NCI-H345 treated with DMSO at 0.1 percent for 48 hours (cell line): ENCODE measurements at regions not wholly inside any gene's neighbourhood (a gene's known extent, or its start where the extent isn't known, plus 50 kb on each side); places are given as distances from the start of the nearest gene placed in this dataset.
A peak's percentile ranks its signal among the peaks of the same experiment; 100 is the strongest.
"Not testable (repeated sequence)": the region's sequence is repeated elsewhere in the genome, so short reads cannot be mapped to it uniquely, and the experiment has no call there.

ENCODE experiments used
- DNase-seq: peaks from one replicate; lab custom pipeline; 2025; ENCODE audit not compliant: unreplicated experiment; lab: John Stamatoyannopoulos, UW

DNA sequence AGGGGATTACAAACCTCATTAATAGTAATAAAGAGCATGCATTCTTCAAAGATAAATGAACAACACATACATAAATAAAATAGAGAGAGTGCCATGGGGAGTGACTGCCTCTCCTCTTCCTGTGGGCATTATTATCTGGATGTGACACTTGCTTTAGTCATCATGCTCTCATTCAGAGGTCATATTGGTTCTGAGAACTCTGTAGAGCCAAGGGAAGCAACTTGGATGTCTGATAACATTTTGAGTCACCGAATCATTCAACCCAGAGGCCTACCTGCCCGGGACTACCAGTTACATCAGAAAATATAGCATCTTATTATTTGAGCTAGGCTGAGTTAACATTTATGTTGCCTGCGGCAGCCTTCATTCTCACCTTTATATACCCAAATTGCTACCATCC, 489.5 kb downstream of the STIM2 start:
- no peak for DNase-seq

GRCh38 chr4:27357283-27357682, 496.6 kb downstream of the STIM2 start:
- DNase-seq: no peak

DNA sequence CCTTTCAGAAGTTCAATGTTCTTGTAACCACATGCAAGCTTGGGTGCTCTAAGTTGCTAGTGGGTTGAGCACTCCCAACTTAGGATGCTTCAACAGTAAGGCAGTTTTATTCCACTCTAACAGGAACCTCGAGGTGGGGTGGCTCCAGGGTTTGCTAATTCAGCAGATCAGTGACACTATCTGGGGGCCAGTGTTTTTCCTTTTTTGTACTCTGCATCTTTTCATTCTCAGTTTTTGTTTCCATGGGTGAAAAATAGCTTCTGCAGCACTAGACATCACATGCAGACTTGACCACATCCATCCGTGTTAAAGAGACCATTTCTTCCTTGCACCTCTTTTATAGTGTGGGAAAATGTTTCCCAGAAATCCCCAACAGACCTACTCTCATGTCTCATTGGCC, 497.6 kb downstream of the STIM2 start:
- no peak for DNase-seq

- DNase-seq: no peak
These were observed 499.5 kb downstream of the STIM2 start for GRCh38 chr4:27360131-27360530.

DNA sequence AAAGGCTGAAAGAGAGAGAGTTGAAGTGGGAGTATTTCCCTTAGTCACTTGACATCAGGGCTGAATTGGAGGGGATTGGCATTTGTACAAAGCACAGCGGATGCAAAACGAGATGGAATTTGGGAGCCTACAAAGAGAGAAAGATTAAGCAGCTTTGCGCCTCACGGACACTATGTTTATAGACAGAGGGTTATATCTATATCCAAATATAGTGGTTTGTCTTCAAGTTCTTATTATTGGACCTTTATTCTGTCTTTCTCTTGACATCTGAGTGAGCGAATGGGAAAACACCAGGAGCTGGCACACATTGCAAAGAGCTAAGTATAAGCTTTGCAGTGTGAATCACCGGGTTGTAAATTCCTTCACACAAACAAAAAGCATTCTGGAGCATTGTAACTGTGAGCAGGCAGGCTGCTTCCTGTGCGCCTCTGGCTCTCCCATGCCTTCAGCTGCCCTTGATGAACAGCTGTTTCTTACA, 500.2 kb downstream of the STIM2 start:
- no peak for DNase-seq

DNA sequence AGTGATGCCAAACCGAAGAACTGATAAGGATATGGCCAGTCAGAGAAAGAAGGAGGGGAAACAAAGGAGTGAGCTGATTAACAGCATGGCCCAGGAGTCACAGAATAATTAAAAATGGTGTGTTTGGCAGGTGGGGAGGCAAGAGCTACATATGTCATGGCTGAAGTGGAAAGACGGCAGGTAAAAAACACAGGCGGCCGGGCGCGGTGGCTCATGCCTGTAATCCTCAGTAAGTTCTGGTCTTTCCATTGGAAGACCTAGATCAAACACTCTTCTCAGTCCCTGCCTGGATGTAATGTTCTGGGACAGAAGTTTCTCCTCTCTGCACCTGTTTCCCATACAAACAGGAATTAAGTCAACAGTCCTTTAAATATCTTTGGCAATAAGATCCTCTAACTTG, 503.9 kb downstream of the STIM2 start:
- no peak for DNase-seq

GRCh38 chr4:27366104-27366823, 505.6 kb downstream of the STIM2 start:
- DNase-seq: no peak

DNA sequence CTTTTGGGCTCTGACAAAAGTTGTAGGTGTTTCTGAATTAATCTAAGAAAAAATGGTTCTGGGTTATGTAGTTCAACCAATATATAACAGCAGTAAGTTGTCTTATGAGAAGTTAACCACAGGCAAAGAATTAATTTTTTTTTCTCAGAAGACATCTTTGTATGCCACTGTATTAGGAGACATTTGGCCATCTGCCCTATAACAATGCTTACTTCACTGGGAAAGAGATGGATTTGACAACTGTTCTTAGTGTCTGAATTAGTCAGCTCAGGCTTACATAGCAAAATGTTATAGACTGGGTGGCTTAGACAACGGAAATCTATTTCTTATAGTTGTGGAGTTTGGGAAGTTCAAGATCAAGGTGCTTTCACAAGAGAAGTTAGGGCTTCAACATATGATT, 508.1 kb downstream of the STIM2 start:
- DNase-seq: no peak

DNA sequence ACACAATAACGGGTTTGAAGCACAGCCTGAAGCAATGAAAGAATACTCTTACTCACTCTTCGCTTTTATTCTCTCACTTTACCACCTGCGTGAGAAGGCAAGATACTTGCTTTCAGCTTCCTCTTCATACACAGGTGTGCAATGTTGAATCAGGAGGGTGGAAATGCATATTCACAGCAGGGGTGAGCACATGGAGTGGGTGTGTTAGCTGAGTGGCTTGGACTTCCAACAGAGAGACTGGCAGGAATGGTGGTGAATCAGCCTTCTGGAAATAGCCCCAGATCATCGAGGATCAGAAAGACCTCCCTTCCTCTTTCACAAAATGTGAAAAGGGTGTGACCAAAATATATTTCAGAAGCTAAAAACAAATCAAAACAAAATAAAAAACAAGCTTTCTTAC, 521.2 kb downstream of the STIM2 start:
- DNase-seq: peak; percentile 66

- no peak for DNase-seq
These were observed 527.1 kb downstream of the STIM2 start for GRCh38 chr4:27387711-27388110.

- no peak for DNase-seq
These were observed 537.2 kb downstream of the STIM2 start for GRCh38 chr4:27397886-27398285.

DNA sequence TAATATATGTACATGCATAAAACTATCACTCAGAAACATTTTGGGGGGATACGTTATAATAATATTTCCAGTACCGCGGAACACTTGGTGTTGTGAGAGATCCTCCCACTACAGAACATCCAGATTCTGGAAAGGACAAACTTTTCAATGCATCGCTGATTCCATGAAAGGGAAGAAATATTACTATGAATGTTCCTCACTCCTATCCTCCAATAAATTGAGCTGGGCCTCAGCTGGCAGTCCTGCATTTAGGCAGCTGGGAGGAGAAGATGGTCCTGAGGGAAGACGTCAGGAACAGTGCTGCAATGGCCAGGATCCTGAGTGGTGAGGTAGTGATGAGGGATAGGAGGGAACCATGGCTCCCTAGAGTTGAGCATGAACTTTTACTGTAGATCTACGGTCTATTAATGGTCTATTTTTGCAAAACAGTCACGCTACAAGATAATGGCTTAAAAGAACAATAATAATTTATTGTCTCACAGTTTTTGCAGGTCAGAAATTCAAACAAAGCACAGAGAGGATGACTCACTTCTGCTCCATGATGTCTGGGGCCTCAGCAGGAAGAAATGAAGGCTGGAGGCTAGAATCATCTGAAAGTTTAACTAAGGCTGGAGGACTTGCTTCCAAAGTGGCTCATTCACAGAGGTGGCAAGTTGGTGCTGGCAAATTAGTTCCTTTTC, 538.1 kb downstream of the STIM2 start:
- DNase-seq: no peak

- no peak for DNase-seq
These were observed 547.0 kb downstream of the STIM2 start for GRCh38 chr4:27407616-27408015.

- DNase-seq: no peak
These were observed 552.0 kb downstream of the STIM2 start for GRCh38 chr4:27412613-27413012.

DNA sequence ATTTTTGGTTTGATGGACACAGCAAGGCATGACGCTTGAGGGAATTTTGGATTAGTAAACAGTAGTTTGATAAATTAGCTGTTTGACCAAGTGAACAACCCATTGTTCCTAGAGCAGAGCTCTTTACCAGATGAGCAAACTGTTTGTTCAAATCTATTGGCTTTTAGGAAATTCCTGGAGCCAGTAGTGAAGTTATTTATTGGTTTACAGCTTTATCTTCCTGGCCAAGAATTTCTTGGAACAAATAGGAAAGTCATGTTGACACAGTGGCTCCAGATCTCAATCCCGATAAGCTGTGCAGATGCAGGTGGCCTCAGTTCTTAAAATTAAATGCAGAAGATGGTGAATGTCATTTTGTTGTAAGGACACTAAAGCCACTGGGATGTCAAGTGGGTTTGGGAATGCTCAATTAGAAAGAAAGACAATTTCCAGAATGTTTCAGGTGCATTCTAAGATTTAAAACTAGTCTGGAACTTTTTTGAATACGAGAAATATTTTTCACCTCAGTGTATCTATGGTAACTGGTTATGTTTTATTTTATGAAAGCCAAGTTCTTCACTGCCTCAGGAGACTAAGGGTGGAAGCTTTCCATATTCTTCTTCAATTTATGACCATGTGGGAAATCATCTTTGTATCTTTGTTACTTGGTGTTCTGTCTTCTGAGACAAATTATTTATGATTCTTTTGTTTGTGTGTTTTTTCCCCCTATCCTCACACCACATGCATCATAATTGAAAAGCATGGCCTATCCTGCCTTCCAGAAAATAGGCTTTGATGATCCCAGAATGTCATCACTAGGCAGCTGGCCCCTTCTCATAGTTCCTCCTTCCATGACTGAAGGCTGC, 554.5 kb downstream of the STIM2 start:
- no peak for DNase-seq

- no peak for DNase-seq
These were observed 568.0 kb downstream of the STIM2 start for GRCh38 chr4:27428661-27429060.

DNA sequence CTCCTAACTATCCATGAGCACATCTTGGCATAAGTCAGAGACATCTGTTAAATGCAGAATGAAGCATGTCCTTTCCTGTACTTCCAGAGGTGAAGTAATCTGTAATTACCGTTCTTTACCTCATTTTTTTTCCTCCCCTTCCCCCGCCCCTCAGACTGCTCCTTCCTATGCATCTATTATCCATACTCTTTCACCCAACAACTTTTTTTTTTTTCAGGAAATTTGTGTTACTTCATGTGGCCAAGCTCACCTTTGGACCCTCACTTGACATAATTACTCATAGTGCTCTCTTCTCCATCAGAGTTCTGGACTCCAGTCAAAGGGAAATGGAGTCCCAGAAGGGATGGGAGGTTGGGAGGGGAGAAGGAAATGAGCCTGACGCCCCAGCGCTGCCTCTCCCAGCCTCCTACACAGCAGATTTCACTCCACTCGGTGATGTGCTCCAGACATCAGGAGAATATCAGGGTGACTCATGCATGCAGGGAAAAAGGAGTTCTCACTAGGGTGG, 568.8 kb downstream of the STIM2 start:
- DNase-seq: no peak

DNA sequence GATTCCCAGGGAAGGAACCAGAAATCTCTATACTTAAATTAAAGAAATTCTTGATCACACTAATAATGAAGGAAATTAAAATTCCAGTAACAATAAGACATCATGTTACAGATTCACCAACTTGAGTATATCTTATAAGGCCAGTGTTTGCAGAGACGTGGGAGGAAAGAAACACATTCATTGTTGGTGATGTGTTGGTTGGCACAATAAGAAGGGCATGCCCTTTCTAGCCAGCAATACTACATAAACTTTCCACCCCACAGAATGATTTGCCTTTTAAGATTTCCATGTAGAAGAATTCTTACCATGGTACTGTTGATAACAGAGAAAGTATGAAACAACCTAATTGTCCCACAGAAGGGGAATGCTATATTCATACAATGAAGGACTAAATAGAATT, 581.5 kb downstream of the STIM2 start:
- DNase-seq: no peak

- not testable (repeated sequence) for DNase-seq
These were observed 582.0 kb downstream of the STIM2 start for GRCh38 chr4:27442661-27443060.

GRCh38 chr4:27463816-27464215, 603.2 kb downstream of the STIM2 start:
- no peak for DNase-seq

DNA sequence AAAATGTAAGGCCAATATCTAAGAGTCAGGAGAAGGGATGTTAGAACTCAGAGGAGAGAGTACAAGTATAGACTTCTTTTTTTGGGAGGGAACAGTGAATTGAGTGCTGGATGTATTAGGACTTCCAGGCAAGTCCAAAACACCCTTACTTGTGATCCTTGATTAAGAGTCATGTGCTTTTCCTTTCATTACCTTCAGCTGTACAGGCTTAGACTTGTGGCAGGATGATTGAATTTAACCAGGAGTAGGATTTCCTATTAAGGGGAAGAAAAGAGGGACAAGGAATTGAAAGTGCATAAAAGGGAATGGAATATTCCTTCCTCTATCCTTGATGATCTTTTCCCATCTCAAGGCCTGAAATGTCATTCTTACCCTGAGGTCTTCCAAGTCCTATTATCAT, 606.7 kb downstream of the STIM2 start:
- no peak for DNase-seq

DNA sequence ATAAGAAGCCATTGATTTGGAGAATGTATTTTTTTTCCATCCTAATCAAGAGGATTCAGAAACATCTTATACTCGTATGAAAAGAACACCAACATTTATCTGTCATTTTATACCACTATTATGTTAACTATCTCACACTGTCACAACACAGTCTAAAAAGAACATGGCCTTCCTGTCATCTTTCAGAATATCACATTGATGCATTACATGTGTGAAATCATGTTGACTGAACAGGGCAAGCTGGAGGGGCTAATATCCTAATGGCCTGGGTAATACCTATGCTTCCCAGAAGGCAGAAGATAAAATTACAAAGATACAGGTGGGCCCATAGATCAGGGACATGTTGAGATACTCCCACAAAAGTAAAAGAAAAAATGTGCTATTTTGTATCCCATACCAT, 611.7 kb downstream of the STIM2 start:
- no peak for DNase-seq
